Lower lobe of right lung (tissue), 2 donors: ENCODE measurements at regions not wholly inside any gene's neighbourhood (a gene's known extent, or its start where the extent isn't known, plus 50 kb on each side); places are given as distances from the start of the nearest gene placed in this dataset.

ENCODE experiments used
- ATAC-seq, 2 donors: fragments of 200-7000 bp; cut with Tn5 transposase; one replicate each; pipeline ENCODE4 v1.9.1; 2020 to 2022; ENCODE audit warnings: mild to moderate bottlenecking in 2 of 2, moderate library complexity in 2 of 2
- DNase-seq: peaks from one replicate; pipeline ENCODE4 v3.0.0-alpha.2; 2020
- H3K27ac ChIP-seq: fragments of 200-600 bp; one replicate; pipeline ENCODE4 v1.8.0; 2022
- H3K27me3 ChIP-seq: fragments of 200-600 bp; one replicate; pipeline ENCODE4 v1.8.0; 2022; ENCODE audit warnings: low read depth
- H3K36me3 ChIP-seq: fragments of 200-600 bp; one replicate; pipeline ENCODE4 v1.8.0; 2022; ENCODE audit warnings: mild to moderate bottlenecking
- H3K4me1 ChIP-seq: fragments of 200-600 bp; one replicate; pipeline ENCODE4 v1.8.0; 2022
- H3K4me3 ChIP-seq: fragments of 200-600 bp; one replicate; pipeline ENCODE4 v1.8.0; 2022; ENCODE audit warnings: mild to moderate bottlenecking
- H3K9me3 ChIP-seq: fragments of 200-600 bp; one replicate; pipeline ENCODE4 v1.8.0; 2022
- intact Hi-C: fragments of 100-400 bp; cut with DNase I; formaldehyde crosslinking; loops from one replicate; pipeline ENCODE4 v1.11.0; 2022
- TF ChIP-seq, protein P1 (sequence below): fragments of 200-600 bp; IDR thresholded peaks from one replicate; pipeline ENCODE4 v1.8.0; 2022; ENCODE audit warnings: antibody characterized with exemption, mild to moderate bottlenecking
- donor health status: DM: no; HTN: yes; CAD: no; lungs with severe emphysema.

DNA sequence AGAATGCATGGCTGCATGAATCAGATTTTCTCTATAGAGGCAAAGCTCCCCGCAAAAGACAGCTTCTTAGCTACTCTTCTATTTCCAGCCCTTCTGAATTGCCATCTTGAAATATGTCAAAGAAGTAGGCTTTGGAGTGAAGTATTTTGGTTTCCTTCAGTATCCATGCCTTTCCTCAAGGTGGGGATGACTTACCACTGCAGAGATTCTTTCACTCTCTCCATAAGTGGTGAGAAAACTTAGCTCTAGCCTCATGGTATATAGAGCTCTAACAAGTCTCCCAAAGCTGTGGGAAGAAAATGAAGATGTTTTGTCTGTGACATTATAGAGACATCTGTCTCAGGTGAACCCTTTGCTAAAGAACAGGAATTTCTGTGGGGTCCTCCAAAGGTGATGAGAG, 89.6 kb upstream of the ITGB1 start:
- H3K27ac ChIP-seq, result no peak overlapping the region
- DNase-seq, result no peak

GRCh38 chr10:33046792-33047191, 88.8 kb upstream of the ITGB1 start:
- H3K9me3 ChIP-seq, result no peaks in the 10 kb centered on the region
- H3K4me1 ChIP-seq, result no peaks in the 10 kb centered on the region
- ATAC-seq (no peak), DNase-seq (no peak)
- TF ChIP-seq, protein P1, sequence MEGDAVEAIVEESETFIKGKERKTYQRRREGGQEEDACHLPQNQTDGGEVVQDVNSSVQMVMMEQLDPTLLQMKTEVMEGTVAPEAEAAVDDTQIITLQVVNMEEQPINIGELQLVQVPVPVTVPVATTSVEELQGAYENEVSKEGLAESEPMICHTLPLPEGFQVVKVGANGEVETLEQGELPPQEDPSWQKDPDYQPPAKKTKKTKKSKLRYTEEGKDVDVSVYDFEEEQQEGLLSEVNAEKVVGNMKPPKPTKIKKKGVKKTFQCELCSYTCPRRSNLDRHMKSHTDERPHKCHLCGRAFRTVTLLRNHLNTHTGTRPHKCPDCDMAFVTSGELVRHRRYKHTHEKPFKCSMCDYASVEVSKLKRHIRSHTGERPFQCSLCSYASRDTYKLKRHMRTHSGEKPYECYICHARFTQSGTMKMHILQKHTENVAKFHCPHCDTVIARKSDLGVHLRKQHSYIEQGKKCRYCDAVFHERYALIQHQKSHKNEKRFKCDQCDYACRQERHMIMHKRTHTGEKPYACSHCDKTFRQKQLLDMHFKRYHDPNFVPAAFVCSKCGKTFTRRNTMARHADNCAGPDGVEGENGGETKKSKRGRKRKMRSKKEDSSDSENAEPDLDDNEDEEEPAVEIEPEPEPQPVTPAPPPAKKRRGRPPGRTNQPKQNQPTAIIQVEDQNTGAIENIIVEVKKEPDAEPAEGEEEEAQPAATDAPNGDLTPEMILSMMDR, result no peak
- no peak overlapping the region for H3K27ac ChIP-seq
- no peaks in the 10 kb centered on the region for H3K27me3 ChIP-seq
- intact Hi-C loops, result no loop called here
- H3K4me3 ChIP-seq, result no peak overlapping the region
- no peaks in the 10 kb centered on the region for H3K36me3 ChIP-seq

More for the DNA sequence above, 89.6 kb upstream of the ITGB1 start:
- ATAC-seq, result no peak
- Histone ChIP-seq H3K27me3 (no peaks in the 10 kb centered on the region), H3K36me3 (no peaks in the 10 kb centered on the region), H3K4me3 (no peak overlapping the region), H3K9me3 (no peaks in the 10 kb centered on the region), H3K4me1 (no peaks in the 10 kb centered on the region)
- TF ChIP-seq, protein P1, result no peak
- intact Hi-C loops, result no loop called here

GRCh38 chr10:33045421-33045820, 87.4 kb upstream of the ITGB1 start:
- no peak for ATAC-seq
- Histone ChIP-seq H3K36me3 (no peaks in the 10 kb centered on the region), H3K27ac (no peak overlapping the region)

GRCh38 chr10:33042565-33042964, 84.5 kb upstream of the ITGB1 start:
- TF ChIP-seq, protein P1, result no peak
- Histone ChIP-seq H3K4me3 (no peak overlapping the region), H3K36me3 (no peaks in the 10 kb centered on the region), H3K9me3 (no peaks in the 10 kb centered on the region), H3K27me3 (no peaks in the 10 kb centered on the region), H3K4me1 (no peaks in the 10 kb centered on the region), H3K27ac (no peak overlapping the region)
- DNase-seq, result no peak
- ATAC-seq, result no peak
- intact Hi-C loops, result no loop called here

More at GRCh38 chr10:33045421-33045820, 87.4 kb upstream of the ITGB1 start:
- H3K4me3 ChIP-seq, result no peak overlapping the region
- no peak for DNase-seq
- intact Hi-C loops, result no loop called here
- H3K4me1 ChIP-seq, result no peaks in the 10 kb centered on the region
- TF ChIP-seq, protein P1, result no peak
- H3K9me3 ChIP-seq, result no peaks in the 10 kb centered on the region
- no peaks in the 10 kb centered on the region for H3K27me3 ChIP-seq

- ATAC-seq (no peak), DNase-seq (no peak)
Measured at GRCh38 chr10:33041783-33042437, 83.9 kb upstream of the ITGB1 start.

More at GRCh38 chr10:33041783-33042437, 83.9 kb upstream of the ITGB1 start:
- Histone ChIP-seq H3K9me3 (no peaks in the 10 kb centered on the region), H3K36me3 (no peaks in the 10 kb centered on the region), H3K4me3 (no peak overlapping the region), H3K27me3 (no peaks in the 10 kb centered on the region), H3K4me1 (no peaks in the 10 kb centered on the region), H3K27ac (no peak overlapping the region)
- TF ChIP-seq, protein P1, result no peak
- intact Hi-C loops, result no loop called here
